SK-N-SH (cell line): ENCODE measurements at regions not wholly inside any gene's neighbourhood (a gene's known extent, or its start where the extent isn't known, plus 50 kb on each side); places are given as distances from the start of the nearest gene placed in this dataset.

ENCODE experiments used
- CTCF ChIA-PET: fragments of 300-600, 350-600 bp; formaldehyde crosslinking; extraction: SDS; loops from one replicate; lab custom pipeline; 2021; lab: Yijun Ruan, JAX
- POLR2A ChIA-PET: fragments of 350-600 bp; sonication (Branson Sonifier 250); formaldehyde crosslinking; extraction: SDS; loops from one replicate; lab custom pipeline; 2020; ENCODE audit warnings: antibody characterized with exemption, inconsistent platforms; lab: Yijun Ruan, JAX
- DNase-seq: peaks from one replicate; pipeline ENCODE4 v3.0.0; 2012
- H2AFZ ChIP-seq: fragments of 200-600 bp; sonication (generic); 2 replicates; pipeline ENCODE4 v1.8.1; 2016; ENCODE audit warnings: antibody characterized with exemption, mild to moderate bottlenecking, low read depth
- H3F3A ChIP-seq: fragments of 200-600 bp; sonication (generic); replicated peaks from 2 replicates; pipeline ENCODE3; 2016; ENCODE audit warnings: antibody characterized with exemption, mild to moderate bottlenecking; ENCODE audit not compliant: insufficient read depth
- H3K27ac ChIP-seq, 2 experiments: fragments of 200-500 bp in 1 of 2; fragments of 200-600 bp in 1 of 2; sonication (Bioruptor generic) in 1 of 2; sonication (generic), shearing (Covaris generic) in 1 of 2; 2 replicates each; pipeline versions ENCODE4 v1.5.1 to v1.6.1; 2014 to 2016; ENCODE audit warnings: low read depth in 2 of 2, inconsistent platforms in 1 of 2, low read length in 1 of 2, mild to moderate bottlenecking in 1 of 2, mixed read lengths in 1 of 2
- H3K27me3 ChIP-seq: fragments of 200-600 bp; sonication (generic), shearing (Covaris generic); 2 replicates; pipeline ENCODE4 v1.6.1; 2016; ENCODE audit warnings: mixed run types; ENCODE audit not compliant: insufficient read depth
- H3K36me3 ChIP-seq, 2 experiments: fragments of 200-500 bp in 1 of 2; fragments of 200-600 bp in 1 of 2; sonication (Bioruptor generic) in 1 of 2; sonication (generic) in 1 of 2; replicated peaks in 1 of 2; 2 replicates each; pipeline versions ENCODE3 to v1.5.1; 2014 to 2016; ENCODE audit warnings: low read length in 1 of 2, mild to moderate bottlenecking in 1 of 2; ENCODE audit not compliant: insufficient read depth in 2 of 2, control insufficient read depth in 1 of 2
- H3K4me1 ChIP-seq, 2 experiments: fragments of 200-500 bp in 1 of 2; fragments of 200-600 bp in 1 of 2; sonication (Bioruptor generic) in 1 of 2; sonication (generic), shearing (Covaris generic) in 1 of 2; 2 replicates each; pipeline versions ENCODE4 v1.5.1 to v1.6.1; 2014 to 2016; ENCODE audit warnings: low read depth in 1 of 2, low read length in 1 of 2, mixed run types in 1 of 2; ENCODE audit not compliant: insufficient read depth in 2 of 2, control insufficient read depth in 1 of 2
- H3K4me2 ChIP-seq: fragments of 200-600 bp; sonication (generic), shearing (Covaris generic); 2 replicates; pipeline ENCODE4 v1.6.1; 2017; ENCODE audit warnings: mixed run types
- H3K4me3 ChIP-seq, 2 experiments: fragments of 200-500 bp in 1 of 2; fragments of 200-600 bp in 1 of 2; sonication (Bioruptor generic) in 1 of 2; sonication (generic), shearing (Covaris generic) in 1 of 2; 2 replicates each; pipeline versions ENCODE4 v1.5.1 to v1.8.1; 2014 to 2016; ENCODE audit warnings: low read depth in 2 of 2, inconsistent platforms in 1 of 2, low read length in 1 of 2, mild to moderate bottlenecking in 1 of 2, mixed read lengths in 1 of 2, moderate library complexity in 1 of 2
- H3K79me2 ChIP-seq: fragments of 200-600 bp; sonication (generic); 2 replicates; pipeline ENCODE4 v1.8.1; 2017; ENCODE audit warnings: mild to moderate bottlenecking; ENCODE audit not compliant: insufficient read depth
- H3K9ac ChIP-seq: fragments of 200-600 bp; sonication (generic); 2 replicates; pipeline ENCODE4 v1.6.1; 2017; ENCODE audit warnings: mixed run types
- H3K9me2 ChIP-seq: fragments of 200-600 bp; sonication (generic); 2 replicates; pipeline ENCODE4 v1.6.1; 2017; ENCODE audit warnings: mixed run types
- H3K9me3 ChIP-seq: fragments of 200-600 bp; sonication (generic); 2 replicates; pipeline ENCODE4 v1.6.1; 2017; ENCODE audit warnings: mixed run types, mild to moderate bottlenecking, moderate library complexity
- H4K20me1 ChIP-seq: fragments of 200-600 bp; sonication (generic); 2 replicates; pipeline ENCODE4 v1.6.1; 2017; ENCODE audit warnings: mild to moderate bottlenecking, mixed run types; ENCODE audit not compliant: insufficient read depth
- CHD2 ChIP-seq: fragments of 150-350 bp; IDR thresholded peaks from 2 replicates; pipeline ENCODE4 v1.6.1; 2018; ENCODE audit warnings: low read length; ENCODE audit not compliant: partially characterized antibody
- ELF1 ChIP-seq: IDR thresholded peaks from 2 replicates; pipeline ENCODE4 v1.4.0; 2012
- EZH2phosphoT487 ChIP-seq: fragments of 200-600 bp; sonication (generic); IDR thresholded peaks from 2 replicates; pipeline ENCODE4 v1.6.1; 2017; ENCODE audit warnings: low read depth, mixed run types, mild to moderate bottlenecking, antibody characterized with exemption, moderate library complexity, borderline replicate concordance
- FOSL2 ChIP-seq: IDR thresholded peaks from 2 replicates; pipeline ENCODE4 v1.4.0; 2012; ENCODE audit warnings: low read depth, mild to moderate bottlenecking, moderate library complexity, borderline replicate concordance
- JUND ChIP-seq: IDR thresholded peaks from 2 replicates; pipeline ENCODE4 v1.4.0; 2012
- MXI1 ChIP-seq: IDR thresholded peaks from 2 replicates; pipeline ENCODE4 v1.6.1; 2012; ENCODE audit warnings: mild to moderate bottlenecking, low read depth, low read length, improper control_type of control experiment
- NRF1 ChIP-seq: IDR thresholded peaks from 2 replicates; pipeline ENCODE4 v1.6.1; 2012; ENCODE audit warnings: low read depth, mild to moderate bottlenecking, low read length
- PBX3 ChIP-seq: IDR thresholded peaks from 2 replicates; pipeline ENCODE4; 2012
- RAD21 ChIP-seq: IDR thresholded peaks from 2 replicates; pipeline ENCODE4 v1.6.1; 2012; ENCODE audit warnings: mild to moderate bottlenecking, low read length
- RFX5 ChIP-seq: IDR thresholded peaks from 2 replicates; pipeline ENCODE4 v1.6.1; 2012; ENCODE audit warnings: mild to moderate bottlenecking, improper control_type of control experiment, low read length
- RXRA ChIP-seq: IDR thresholded peaks from 2 replicates; pipeline ENCODE4 v1.4.0; 2012; ENCODE audit warnings: low read depth, mild to moderate bottlenecking, borderline replicate concordance
- SMC3 ChIP-seq: IDR thresholded peaks from 2 replicates; pipeline ENCODE4 v1.6.1; 2012; ENCODE audit warnings: low read depth, low read length, improper control_type of control experiment
- TAF1 ChIP-seq: IDR thresholded peaks from 2 replicates; pipeline ENCODE4 v1.6.1; 2012; ENCODE audit warnings: low read depth, mild to moderate bottlenecking, low read length, moderate library complexity, borderline replicate concordance
- TEAD4 ChIP-seq: IDR thresholded peaks from 2 replicates; pipeline ENCODE4 v1.4.0; 2012; ENCODE audit warnings: mild to moderate bottlenecking, borderline replicate concordance; ENCODE audit not compliant: insufficient read depth
- USF1 ChIP-seq: IDR thresholded peaks from 2 replicates; pipeline ENCODE4 v1.4.0; 2012; ENCODE audit warnings: low read depth, borderline replicate concordance
- YY1 ChIP-seq: IDR thresholded peaks from 2 replicates; pipeline ENCODE4 v1.4.0; 2012; ENCODE audit warnings: low read depth, mild to moderate bottlenecking
- ZBTB33 ChIP-seq: IDR thresholded peaks from 2 replicates; pipeline ENCODE4 v1.4.0; 2012; ENCODE audit warnings: low read depth, borderline replicate concordance
- WGBS: methylation state at CpG from one replicate; pipeline ENCODE4 v1.1.6; 2017; ENCODE audit warnings: low lambda C conversion rate; 5-methylcytosine and 5-hydroxymethylcytosine counted together
- TF ChIP-seq, protein P1 (sequence below): fragments of 200-600 bp; sonication (generic); IDR thresholded peaks from 2 replicates; pipeline ENCODE4 v1.6.1; 2017; ENCODE audit warnings: antibody characterized with exemption, mild to moderate bottlenecking, moderate library complexity
- TF ChIP-seq, protein P2 (sequence below): IDR thresholded peaks from 2 replicates; pipeline ENCODE4 v1.6.1; 2012; ENCODE audit warnings: mild to moderate bottlenecking, low read depth, low read length, moderate library complexity
- TF ChIP-seq, protein P3 (sequence below): fragments of 150-350 bp; IDR thresholded peaks from 2 replicates; pipeline ENCODE4 v1.6.1; 2016; ENCODE audit warnings: mild to moderate bottlenecking, low read depth, low read length

GRCh38 chr2:145802133-145802532, 1282.2 kb upstream of the ZEB2 start:
- ChIA-PET POLR2A (no interaction called here), CTCF (no interaction called here)
- H3K27ac ChIP-seq, result no peak overlapping the region
- 78% methylated on average over 1 of the region's 1 CpG for WGBS
- no peak overlapping the region for H3K9ac ChIP-seq
- H2AFZ ChIP-seq, result no peak overlapping the region
- no peak overlapping the region for H3K4me2 ChIP-seq
- peaks cover 0 to 4% of the 10 kb centered on the region in 2 experiments; a peak in 2 of 4 replicates for H3K4me1 ChIP-seq
- H3K79me2 ChIP-seq, result no peaks in the 10 kb centered on the region
- no peaks in the 10 kb centered on the region for H4K20me1 ChIP-seq
- TF ChIP-seq, protein P1, sequence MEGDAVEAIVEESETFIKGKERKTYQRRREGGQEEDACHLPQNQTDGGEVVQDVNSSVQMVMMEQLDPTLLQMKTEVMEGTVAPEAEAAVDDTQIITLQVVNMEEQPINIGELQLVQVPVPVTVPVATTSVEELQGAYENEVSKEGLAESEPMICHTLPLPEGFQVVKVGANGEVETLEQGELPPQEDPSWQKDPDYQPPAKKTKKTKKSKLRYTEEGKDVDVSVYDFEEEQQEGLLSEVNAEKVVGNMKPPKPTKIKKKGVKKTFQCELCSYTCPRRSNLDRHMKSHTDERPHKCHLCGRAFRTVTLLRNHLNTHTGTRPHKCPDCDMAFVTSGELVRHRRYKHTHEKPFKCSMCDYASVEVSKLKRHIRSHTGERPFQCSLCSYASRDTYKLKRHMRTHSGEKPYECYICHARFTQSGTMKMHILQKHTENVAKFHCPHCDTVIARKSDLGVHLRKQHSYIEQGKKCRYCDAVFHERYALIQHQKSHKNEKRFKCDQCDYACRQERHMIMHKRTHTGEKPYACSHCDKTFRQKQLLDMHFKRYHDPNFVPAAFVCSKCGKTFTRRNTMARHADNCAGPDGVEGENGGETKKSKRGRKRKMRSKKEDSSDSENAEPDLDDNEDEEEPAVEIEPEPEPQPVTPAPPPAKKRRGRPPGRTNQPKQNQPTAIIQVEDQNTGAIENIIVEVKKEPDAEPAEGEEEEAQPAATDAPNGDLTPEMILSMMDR, result no peak
- TF ChIP-seq RAD21, result no peak
- TF ChIP-seq TEAD4, result no peak
- TF ChIP-seq, protein P2, sequence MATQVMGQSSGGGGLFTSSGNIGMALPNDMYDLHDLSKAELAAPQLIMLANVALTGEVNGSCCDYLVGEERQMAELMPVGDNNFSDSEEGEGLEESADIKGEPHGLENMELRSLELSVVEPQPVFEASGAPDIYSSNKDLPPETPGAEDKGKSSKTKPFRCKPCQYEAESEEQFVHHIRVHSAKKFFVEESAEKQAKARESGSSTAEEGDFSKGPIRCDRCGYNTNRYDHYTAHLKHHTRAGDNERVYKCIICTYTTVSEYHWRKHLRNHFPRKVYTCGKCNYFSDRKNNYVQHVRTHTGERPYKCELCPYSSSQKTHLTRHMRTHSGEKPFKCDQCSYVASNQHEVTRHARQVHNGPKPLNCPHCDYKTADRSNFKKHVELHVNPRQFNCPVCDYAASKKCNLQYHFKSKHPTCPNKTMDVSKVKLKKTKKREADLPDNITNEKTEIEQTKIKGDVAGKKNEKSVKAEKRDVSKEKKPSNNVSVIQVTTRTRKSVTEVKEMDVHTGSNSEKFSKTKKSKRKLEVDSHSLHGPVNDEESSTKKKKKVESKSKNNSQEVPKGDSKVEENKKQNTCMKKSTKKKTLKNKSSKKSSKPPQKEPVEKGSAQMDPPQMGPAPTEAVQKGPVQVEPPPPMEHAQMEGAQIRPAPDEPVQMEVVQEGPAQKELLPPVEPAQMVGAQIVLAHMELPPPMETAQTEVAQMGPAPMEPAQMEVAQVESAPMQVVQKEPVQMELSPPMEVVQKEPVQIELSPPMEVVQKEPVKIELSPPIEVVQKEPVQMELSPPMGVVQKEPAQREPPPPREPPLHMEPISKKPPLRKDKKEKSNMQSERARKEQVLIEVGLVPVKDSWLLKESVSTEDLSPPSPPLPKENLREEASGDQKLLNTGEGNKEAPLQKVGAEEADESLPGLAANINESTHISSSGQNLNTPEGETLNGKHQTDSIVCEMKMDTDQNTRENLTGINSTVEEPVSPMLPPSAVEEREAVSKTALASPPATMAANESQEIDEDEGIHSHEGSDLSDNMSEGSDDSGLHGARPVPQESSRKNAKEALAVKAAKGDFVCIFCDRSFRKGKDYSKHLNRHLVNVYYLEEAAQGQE, result no peak
- TF ChIP-seq FOSL2, result no peak
- no peak for TF ChIP-seq SMC3
- no peak for TF ChIP-seq YY1
- no peak for TF ChIP-seq ZBTB33
- TF ChIP-seq, protein P3, sequence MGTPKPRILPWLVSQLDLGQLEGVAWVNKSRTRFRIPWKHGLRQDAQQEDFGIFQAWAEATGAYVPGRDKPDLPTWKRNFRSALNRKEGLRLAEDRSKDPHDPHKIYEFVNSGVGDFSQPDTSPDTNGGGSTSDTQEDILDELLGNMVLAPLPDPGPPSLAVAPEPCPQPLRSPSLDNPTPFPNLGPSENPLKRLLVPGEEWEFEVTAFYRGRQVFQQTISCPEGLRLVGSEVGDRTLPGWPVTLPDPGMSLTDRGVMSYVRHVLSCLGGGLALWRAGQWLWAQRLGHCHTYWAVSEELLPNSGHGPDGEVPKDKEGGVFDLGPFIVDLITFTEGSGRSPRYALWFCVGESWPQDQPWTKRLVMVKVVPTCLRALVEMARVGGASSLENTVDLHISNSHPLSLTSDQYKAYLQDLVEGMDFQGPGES, result no peak
- no peak for TF ChIP-seq ELF1
- TF ChIP-seq PBX3, result no peak
- no peak for TF ChIP-seq TAF1
- no peak for TF ChIP-seq RFX5
- TF ChIP-seq CHD2, result no peak
- no peak for TF ChIP-seq USF1
- no peak for TF ChIP-seq NRF1
- no peak for TF ChIP-seq JUND
- TF ChIP-seq RXRA, result no peak
- TF ChIP-seq MXI1, result no peak
- TF ChIP-seq EZH2phosphoT487, result no peak
- no peaks in the 10 kb centered on the region for H3K9me3 ChIP-seq
- no peaks in the 10 kb centered on the region for H3K36me3 ChIP-seq
- no peak for DNase-seq
- H3K27me3 ChIP-seq, result no peaks in the 10 kb centered on the region
- H3K4me3 ChIP-seq, result no peak overlapping the region
- H3F3A ChIP-seq, result peaks cover 13% of the 10 kb centered on the region
- no peaks in the 10 kb centered on the region for H3K9me2 ChIP-seq
